Endothelial cell of umbilical vein (primary cell): ENCODE measurements at regions not wholly inside any gene's neighbourhood (a gene's known extent, or its start where the extent isn't known, plus 50 kb on each side); places are given as distances from the start of the nearest gene placed in this dataset.

Source experiments
- BruUV-seq: library from RNA; stranded (reverse); fragments of 400-500 nt; replicated peaks from 2 replicates; lab custom pipeline; 2021; lab: Mats Ljungman, UMichigan
- CTCF ChIA-PET: fragments of 300-600, 350-600 bp; sonication (Branson Sonifier 250); formaldehyde crosslinking; loops from one replicate; lab custom pipeline; 2021; ENCODE audit warnings: antibody characterized with exemption, inconsistent platforms; lab: Charles Lee
- POLR2A ChIA-PET: fragments of 300-600, 350-600 bp; sonication (Branson Sonifier 250); formaldehyde crosslinking; loops from one replicate; lab custom pipeline; 2021; ENCODE audit warnings: antibody characterized with exemption, inconsistent platforms; lab: Charles Lee
- DNase-seq: peaks from one replicate; pipeline ENCODE4 v3.0.0-alpha.2; 2011; ENCODE audit warnings: low read depth, low spot score
- FAIRE-seq: peaks from 2 replicates; lab custom pipeline; 2011; peaks lifted over from hg19 to GRCh38; lab: Jason Lieb, UNC
- H2AFZ ChIP-seq: 2 replicates; pipeline ENCODE4 v1.6.0; 2012; ENCODE audit warnings: low read depth, low read length, control low read depth, inconsistent platforms
- H3K27ac ChIP-seq: 2 replicates; pipeline ENCODE4 v1.5.1; 2011; ENCODE audit warnings: low read depth, mild to moderate bottlenecking, control low read depth, low read length, moderate library complexity; ENCODE audit not compliant: insufficient read depth
- H3K27me3 ChIP-seq, 2 experiments: 2 replicates each; pipeline versions ENCODE4 v1.6.0 to v1.6.1; 2011; ENCODE audit warnings: low read length in 2 of 2, mixed read lengths in 1 of 2; ENCODE audit not compliant: control insufficient read depth in 2 of 2, insufficient read depth in 2 of 2
- H3K36me3 ChIP-seq, 2 experiments: 2 replicates in 1 of 2; 3 replicates in 1 of 2; pipeline ENCODE4 v1.5.1; 2011; ENCODE audit warnings: low read length in 2 of 2, mild to moderate bottlenecking in 1 of 2, moderate library complexity in 1 of 2; ENCODE audit not compliant: control insufficient read depth in 2 of 2, insufficient read depth in 2 of 2; ENCODE audit errors: extremely low read depth in 1 of 2
- H3K4me1 ChIP-seq: 3 replicates; pipeline ENCODE4 v1.5.1; 2011; ENCODE audit warnings: mild to moderate bottlenecking, low read length; ENCODE audit not compliant: control insufficient read depth, insufficient read depth; ENCODE audit errors: extremely low read depth
- H3K4me2 ChIP-seq: 2 replicates; pipeline ENCODE4 v1.6.1; 2011; ENCODE audit warnings: low read length, control low read depth, mixed read lengths; ENCODE audit not compliant: insufficient read depth
- H3K4me3 ChIP-seq, 3 experiments: fragments of 200-600 bp in 1 of 3; sonication (generic), shearing (Covaris generic) in 1 of 3; replicated peaks in 1 of 3; 2 replicates each; pipeline ENCODE4 v1.5.1; 2011 to 2016; ENCODE audit warnings: control low read depth in 3 of 3, low read length in 3 of 3, mild to moderate bottlenecking in 2 of 3, inconsistent platforms in 1 of 3, low read depth in 1 of 3, moderate library complexity in 1 of 3; ENCODE audit not compliant: insufficient read depth in 1 of 3
- H3K79me2 ChIP-seq: 2 replicates; pipeline ENCODE4 v1.6.0; 2012; ENCODE audit warnings: low read length, inconsistent platforms; ENCODE audit not compliant: control insufficient read depth, insufficient read depth
- H3K9ac ChIP-seq: replicated peaks from 2 replicates; pipeline ENCODE3; 2011; ENCODE audit warnings: low read length, control low read depth; ENCODE audit not compliant: insufficient read depth; ENCODE audit errors: extremely low read depth
- H3K9me1 ChIP-seq: replicated peaks from 3 replicates; pipeline ENCODE4 v1.6.0; 2011; ENCODE audit warnings: mild to moderate bottlenecking, low read length; ENCODE audit not compliant: control insufficient read depth, insufficient read depth; ENCODE audit errors: extremely low read depth
- H3K9me3 ChIP-seq: replicated peaks from 2 replicates; pipeline ENCODE4 v1.5.1; 2012; ENCODE audit warnings: low read length, inconsistent platforms; ENCODE audit not compliant: control insufficient read depth, insufficient read depth
- H4K20me1 ChIP-seq: replicated peaks from 2 replicates; pipeline ENCODE3; 2011; ENCODE audit warnings: mild to moderate bottlenecking, low read length; ENCODE audit not compliant: control insufficient read depth, insufficient read depth; ENCODE audit errors: extremely low read depth
- EZH2 ChIP-seq: IDR thresholded peaks from 2 replicates; pipeline ENCODE4 v1.6.1; 2012; ENCODE audit warnings: borderline replicate concordance, low read depth, mild to moderate bottlenecking, moderate library complexity, low read length, inconsistent platforms; ENCODE audit not compliant: severe bottlenecking
- FOS ChIP-seq: IDR thresholded peaks from 2 replicates; pipeline ENCODE4 v1.6.1; 2011; ENCODE audit warnings: mild to moderate bottlenecking, low read length, moderate library complexity, borderline replicate concordance; ENCODE audit not compliant: insufficient read depth
- GATA2 ChIP-seq: IDR thresholded peaks from 2 replicates; pipeline ENCODE4 v1.7.0; 2011; ENCODE audit warnings: low read depth, mild to moderate bottlenecking, moderate library complexity, mixed read lengths, low read length; ENCODE audit not compliant: insufficient read length, insufficient read depth
- JUN ChIP-seq: IDR thresholded peaks from 2 replicates; pipeline ENCODE4 v1.6.1; 2011; ENCODE audit warnings: borderline replicate concordance, low read depth; ENCODE audit not compliant: insufficient read length, insufficient read depth
- MYC ChIP-seq: IDR thresholded peaks from one replicate; pipeline ENCODE4 v1.6.1; 2011; ENCODE audit warnings: mild to moderate bottlenecking, low read depth, low read length
- POLR2A ChIP-seq: IDR thresholded peaks from 2 replicates; pipeline ENCODE4 v1.6.1; 2012; ENCODE audit warnings: low read depth, mild to moderate bottlenecking, control low read depth, low read length
- POLR2AphosphoS5 ChIP-seq: IDR thresholded peaks from 2 replicates; pipeline ENCODE4 v1.6.1; 2012; ENCODE audit warnings: low read depth, mild to moderate bottlenecking, control low read depth, low read length, moderate library complexity; ENCODE audit not compliant: insufficient read depth
- dilution Hi-C: fragments of 300-500 bp; cut with MboI; formaldehyde crosslinking; loops from one replicate; pipeline ENCODE4 v1.15.0; 2019; ENCODE audit warnings: low sequenced_read_pairs; ENCODE audit not compliant: extremely low pct_ligation_motif_present
- intact Hi-C: fragments of 100-400 bp; cut with micrococcal nuclease; formaldehyde crosslinking; loops from one replicate; pipeline ENCODE4 v1.10.0; 2022
- TF ChIP-seq, protein P1 (sequence below), 2 donors: IDR thresholded peaks; 1 replicate in 1 of 2; 2 replicates in 1 of 2; pipeline ENCODE4 v1.5.1; 2011; ENCODE audit warnings: low read length in 2 of 2, mild to moderate bottlenecking in 2 of 2, moderate library complexity in 2 of 2, control low read depth in 1 of 2, inconsistent platforms in 1 of 2, low read depth in 1 of 2; ENCODE audit not compliant: insufficient read depth in 1 of 2; ENCODE audit errors: extremely low read depth in 1 of 2
- TF ChIP-seq, protein P2 (sequence below): IDR thresholded peaks from 2 replicates; pipeline ENCODE4 v1.6.1; 2011; ENCODE audit not compliant: insufficient read depth, insufficient read length

DNA sequence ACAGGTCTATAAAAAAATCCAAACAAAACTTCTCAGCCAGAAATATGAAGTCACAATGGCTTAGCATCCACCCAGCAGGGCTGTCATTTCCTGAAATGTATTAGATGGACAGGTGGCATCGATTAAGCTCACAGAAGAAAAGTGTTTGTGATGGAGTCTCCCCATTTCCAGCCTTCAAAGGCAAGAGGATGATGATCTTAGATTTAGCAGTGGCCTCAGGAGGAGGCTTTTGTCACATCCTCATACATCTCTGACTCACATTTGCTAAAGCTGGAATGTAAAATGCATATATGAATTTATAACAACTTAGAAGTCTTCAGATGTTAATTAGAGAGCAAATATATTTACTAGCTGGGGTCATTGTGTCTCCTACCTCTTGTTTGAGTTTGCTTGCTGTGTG lies 441.9 kb downstream of the SPRY1 start:
- H3K4me1 ChIP-seq: peaks cover 20% of the 10 kb centered on the region
- H3K4me2 ChIP-seq: no peak overlapping the region
- intact Hi-C loops: no loop called here
- no peak overlapping the region for H3K27ac ChIP-seq
- no peaks in the 10 kb centered on the region for H3K9me1 ChIP-seq
- CTCF ChIA-PET: interaction anchor here (0.6 to 1.5 kb wide), 2 partner anchors 12 to 17 kb away, joined by 3 to 4 read pairs; no protein-coding TSS in a partner anchor
- no peaks in the 10 kb centered on the region for H4K20me1 ChIP-seq
- dilution Hi-C loops: no loop called here
- no peak overlapping the region for H3K9ac ChIP-seq
- FAIRE-seq: peak; percentile 46
- H3K27me3 ChIP-seq: no peaks in the 10 kb centered on the region
- no peaks in the 10 kb centered on the region for H3K9me3 ChIP-seq
- no peaks in the 10 kb centered on the region for H3K36me3 ChIP-seq
- TF ChIP-seq FOS (no peak), POLR2AphosphoS5 (no peak), EZH2 (no peak), JUN (no peak), POLR2A (no peak), GATA2 (no peak), MYC (no peak)
- TF ChIP-seq, protein P1, sequence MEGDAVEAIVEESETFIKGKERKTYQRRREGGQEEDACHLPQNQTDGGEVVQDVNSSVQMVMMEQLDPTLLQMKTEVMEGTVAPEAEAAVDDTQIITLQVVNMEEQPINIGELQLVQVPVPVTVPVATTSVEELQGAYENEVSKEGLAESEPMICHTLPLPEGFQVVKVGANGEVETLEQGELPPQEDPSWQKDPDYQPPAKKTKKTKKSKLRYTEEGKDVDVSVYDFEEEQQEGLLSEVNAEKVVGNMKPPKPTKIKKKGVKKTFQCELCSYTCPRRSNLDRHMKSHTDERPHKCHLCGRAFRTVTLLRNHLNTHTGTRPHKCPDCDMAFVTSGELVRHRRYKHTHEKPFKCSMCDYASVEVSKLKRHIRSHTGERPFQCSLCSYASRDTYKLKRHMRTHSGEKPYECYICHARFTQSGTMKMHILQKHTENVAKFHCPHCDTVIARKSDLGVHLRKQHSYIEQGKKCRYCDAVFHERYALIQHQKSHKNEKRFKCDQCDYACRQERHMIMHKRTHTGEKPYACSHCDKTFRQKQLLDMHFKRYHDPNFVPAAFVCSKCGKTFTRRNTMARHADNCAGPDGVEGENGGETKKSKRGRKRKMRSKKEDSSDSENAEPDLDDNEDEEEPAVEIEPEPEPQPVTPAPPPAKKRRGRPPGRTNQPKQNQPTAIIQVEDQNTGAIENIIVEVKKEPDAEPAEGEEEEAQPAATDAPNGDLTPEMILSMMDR (IDR thresholded peaks at IDR 0.05; ENCODE audit: extremely low read depth in 1 of 2, insufficient read depth in 1 of 2, low read depth in 1 of 2, low read length in 2 of 2): no peak
- TF ChIP-seq, protein P2, sequence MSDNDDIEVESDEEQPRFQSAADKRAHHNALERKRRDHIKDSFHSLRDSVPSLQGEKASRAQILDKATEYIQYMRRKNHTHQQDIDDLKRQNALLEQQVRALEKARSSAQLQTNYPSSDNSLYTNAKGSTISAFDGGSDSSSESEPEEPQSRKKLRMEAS: no peak
- peak overlapping the region; percentile 74 for H2AFZ ChIP-seq
- POLR2A ChIA-PET: no interaction called here
- no peaks in the 10 kb centered on the region for H3K79me2 ChIP-seq
- DNase-seq: no peak
- H3K4me3 ChIP-seq: no peak overlapping the region
- no TSS peak for BruUV-seq
